OCI-LY7 (cell line): ENCODE measurements at regions not wholly inside any gene's neighbourhood (a gene's known extent, or its start where the extent isn't known, plus 50 kb on each side); places are given as distances from the start of the nearest gene placed in this dataset.

ENCODE experiments used
- EZH2phosphoT487 ChIP-seq: fragments of 200-600 bp; sonication (generic); IDR thresholded peaks from 2 replicates; pipeline ENCODE4 v1.6.1; 2018; ENCODE audit warnings: low read depth, borderline replicate concordance, mild to moderate bottlenecking, mixed run types, antibody characterized with exemption, low read length, moderate library complexity, mixed read lengths
- TF ChIP-seq, protein P1 (sequence below): fragments of 200-600 bp; sonication (generic); conservative IDR thresholded peaks from 2 replicates; pipeline ENCODE4 v1.5.1; 2014; ENCODE audit warnings: mild to moderate bottlenecking, antibody characterized with exemption, low read length, moderate library complexity, mixed read lengths

- TF ChIP-seq, protein P1, sequence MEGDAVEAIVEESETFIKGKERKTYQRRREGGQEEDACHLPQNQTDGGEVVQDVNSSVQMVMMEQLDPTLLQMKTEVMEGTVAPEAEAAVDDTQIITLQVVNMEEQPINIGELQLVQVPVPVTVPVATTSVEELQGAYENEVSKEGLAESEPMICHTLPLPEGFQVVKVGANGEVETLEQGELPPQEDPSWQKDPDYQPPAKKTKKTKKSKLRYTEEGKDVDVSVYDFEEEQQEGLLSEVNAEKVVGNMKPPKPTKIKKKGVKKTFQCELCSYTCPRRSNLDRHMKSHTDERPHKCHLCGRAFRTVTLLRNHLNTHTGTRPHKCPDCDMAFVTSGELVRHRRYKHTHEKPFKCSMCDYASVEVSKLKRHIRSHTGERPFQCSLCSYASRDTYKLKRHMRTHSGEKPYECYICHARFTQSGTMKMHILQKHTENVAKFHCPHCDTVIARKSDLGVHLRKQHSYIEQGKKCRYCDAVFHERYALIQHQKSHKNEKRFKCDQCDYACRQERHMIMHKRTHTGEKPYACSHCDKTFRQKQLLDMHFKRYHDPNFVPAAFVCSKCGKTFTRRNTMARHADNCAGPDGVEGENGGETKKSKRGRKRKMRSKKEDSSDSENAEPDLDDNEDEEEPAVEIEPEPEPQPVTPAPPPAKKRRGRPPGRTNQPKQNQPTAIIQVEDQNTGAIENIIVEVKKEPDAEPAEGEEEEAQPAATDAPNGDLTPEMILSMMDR: no peak
- no peak for TF ChIP-seq EZH2phosphoT487
These were observed 270.8 kb upstream of the FZD8 start for GRCh38 chr10:35912615-35913569.
